ENCODE measurements at regions not wholly inside any gene's neighbourhood (a gene's known extent, or its start where the extent isn't known, plus 50 kb on each side); places are given as distances from the start of the nearest gene placed in this dataset.

DNA sequence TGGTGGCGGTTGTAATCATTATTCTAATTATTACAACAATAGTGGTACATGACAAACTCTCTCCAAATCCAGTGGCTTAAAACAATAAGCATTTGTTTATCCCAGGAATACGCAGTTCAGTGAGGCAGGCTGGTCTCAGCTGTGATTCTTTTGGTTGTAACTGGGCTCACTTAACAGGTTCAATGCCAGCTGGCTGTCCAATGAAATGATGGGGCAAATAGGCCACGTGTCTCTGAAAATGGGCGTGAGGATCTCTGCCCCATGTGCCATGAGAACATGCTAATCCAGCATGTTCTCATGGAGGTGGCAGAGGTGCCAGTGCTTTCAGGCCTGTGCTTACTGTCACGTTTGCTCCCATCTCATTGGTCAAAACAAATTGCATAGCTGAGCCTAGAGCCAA lies 73.1 kb upstream of the CLMN start:
- TF ChIP-seq, protein P1, sequence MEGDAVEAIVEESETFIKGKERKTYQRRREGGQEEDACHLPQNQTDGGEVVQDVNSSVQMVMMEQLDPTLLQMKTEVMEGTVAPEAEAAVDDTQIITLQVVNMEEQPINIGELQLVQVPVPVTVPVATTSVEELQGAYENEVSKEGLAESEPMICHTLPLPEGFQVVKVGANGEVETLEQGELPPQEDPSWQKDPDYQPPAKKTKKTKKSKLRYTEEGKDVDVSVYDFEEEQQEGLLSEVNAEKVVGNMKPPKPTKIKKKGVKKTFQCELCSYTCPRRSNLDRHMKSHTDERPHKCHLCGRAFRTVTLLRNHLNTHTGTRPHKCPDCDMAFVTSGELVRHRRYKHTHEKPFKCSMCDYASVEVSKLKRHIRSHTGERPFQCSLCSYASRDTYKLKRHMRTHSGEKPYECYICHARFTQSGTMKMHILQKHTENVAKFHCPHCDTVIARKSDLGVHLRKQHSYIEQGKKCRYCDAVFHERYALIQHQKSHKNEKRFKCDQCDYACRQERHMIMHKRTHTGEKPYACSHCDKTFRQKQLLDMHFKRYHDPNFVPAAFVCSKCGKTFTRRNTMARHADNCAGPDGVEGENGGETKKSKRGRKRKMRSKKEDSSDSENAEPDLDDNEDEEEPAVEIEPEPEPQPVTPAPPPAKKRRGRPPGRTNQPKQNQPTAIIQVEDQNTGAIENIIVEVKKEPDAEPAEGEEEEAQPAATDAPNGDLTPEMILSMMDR (IDR thresholded peaks at IDR 0.05; ENCODE audit: low read depth, low read length, missing input control): no peak
- TF ChIP-seq, protein P2, sequence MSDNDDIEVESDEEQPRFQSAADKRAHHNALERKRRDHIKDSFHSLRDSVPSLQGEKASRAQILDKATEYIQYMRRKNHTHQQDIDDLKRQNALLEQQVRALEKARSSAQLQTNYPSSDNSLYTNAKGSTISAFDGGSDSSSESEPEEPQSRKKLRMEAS (IDR thresholded peaks at IDR 0.05): no peak
- TF ChIP-seq RXRA (IDR thresholded peaks at IDR 0.05): no peak
- TF ChIP-seq RAD21 (IDR thresholded peaks at IDR 0.05): no peak
- TF ChIP-seq, protein P3, sequence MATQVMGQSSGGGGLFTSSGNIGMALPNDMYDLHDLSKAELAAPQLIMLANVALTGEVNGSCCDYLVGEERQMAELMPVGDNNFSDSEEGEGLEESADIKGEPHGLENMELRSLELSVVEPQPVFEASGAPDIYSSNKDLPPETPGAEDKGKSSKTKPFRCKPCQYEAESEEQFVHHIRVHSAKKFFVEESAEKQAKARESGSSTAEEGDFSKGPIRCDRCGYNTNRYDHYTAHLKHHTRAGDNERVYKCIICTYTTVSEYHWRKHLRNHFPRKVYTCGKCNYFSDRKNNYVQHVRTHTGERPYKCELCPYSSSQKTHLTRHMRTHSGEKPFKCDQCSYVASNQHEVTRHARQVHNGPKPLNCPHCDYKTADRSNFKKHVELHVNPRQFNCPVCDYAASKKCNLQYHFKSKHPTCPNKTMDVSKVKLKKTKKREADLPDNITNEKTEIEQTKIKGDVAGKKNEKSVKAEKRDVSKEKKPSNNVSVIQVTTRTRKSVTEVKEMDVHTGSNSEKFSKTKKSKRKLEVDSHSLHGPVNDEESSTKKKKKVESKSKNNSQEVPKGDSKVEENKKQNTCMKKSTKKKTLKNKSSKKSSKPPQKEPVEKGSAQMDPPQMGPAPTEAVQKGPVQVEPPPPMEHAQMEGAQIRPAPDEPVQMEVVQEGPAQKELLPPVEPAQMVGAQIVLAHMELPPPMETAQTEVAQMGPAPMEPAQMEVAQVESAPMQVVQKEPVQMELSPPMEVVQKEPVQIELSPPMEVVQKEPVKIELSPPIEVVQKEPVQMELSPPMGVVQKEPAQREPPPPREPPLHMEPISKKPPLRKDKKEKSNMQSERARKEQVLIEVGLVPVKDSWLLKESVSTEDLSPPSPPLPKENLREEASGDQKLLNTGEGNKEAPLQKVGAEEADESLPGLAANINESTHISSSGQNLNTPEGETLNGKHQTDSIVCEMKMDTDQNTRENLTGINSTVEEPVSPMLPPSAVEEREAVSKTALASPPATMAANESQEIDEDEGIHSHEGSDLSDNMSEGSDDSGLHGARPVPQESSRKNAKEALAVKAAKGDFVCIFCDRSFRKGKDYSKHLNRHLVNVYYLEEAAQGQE (IDR thresholded peaks at IDR 0.05): no peak
- TF ChIP-seq FOXA1 (IDR thresholded peaks at IDR 0.05): no peak

All from liver (tissue), 3 donors.